GM12801 (cell line): ENCODE measurements at regions not wholly inside any gene's neighbourhood (a gene's known extent, or its start where the extent isn't known, plus 50 kb on each side); places are given as distances from the start of the nearest gene placed in this dataset.

Source experiments
- TF ChIP-seq, protein P1 (sequence below): IDR thresholded peaks from one replicate; pipeline ENCODE4 v1.5.1; 2011; ENCODE audit warnings: control low read depth; ENCODE audit not compliant: insufficient read length; ENCODE audit errors: extremely low read depth

DNA sequence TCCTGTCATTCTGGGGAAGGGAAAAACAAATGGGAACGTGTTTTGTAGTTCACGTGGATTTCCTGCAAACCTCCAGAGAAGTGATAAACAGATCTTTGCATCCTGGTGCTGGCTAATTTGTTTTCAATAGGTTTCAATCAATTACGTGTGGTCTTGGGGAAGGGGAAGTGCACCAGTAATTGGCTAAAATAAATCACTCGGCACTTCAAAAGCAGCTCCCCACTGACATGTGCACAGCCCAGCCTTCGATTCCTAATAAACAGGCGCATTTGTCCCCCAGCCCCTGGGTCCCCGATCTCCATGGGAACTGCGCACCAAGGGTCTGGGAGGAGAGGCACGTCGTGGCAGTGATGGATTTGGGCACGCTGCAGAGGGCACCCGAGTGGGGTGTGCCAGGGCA is 112.9 kb upstream of the GSE1 start:
- TF ChIP-seq, protein P1, sequence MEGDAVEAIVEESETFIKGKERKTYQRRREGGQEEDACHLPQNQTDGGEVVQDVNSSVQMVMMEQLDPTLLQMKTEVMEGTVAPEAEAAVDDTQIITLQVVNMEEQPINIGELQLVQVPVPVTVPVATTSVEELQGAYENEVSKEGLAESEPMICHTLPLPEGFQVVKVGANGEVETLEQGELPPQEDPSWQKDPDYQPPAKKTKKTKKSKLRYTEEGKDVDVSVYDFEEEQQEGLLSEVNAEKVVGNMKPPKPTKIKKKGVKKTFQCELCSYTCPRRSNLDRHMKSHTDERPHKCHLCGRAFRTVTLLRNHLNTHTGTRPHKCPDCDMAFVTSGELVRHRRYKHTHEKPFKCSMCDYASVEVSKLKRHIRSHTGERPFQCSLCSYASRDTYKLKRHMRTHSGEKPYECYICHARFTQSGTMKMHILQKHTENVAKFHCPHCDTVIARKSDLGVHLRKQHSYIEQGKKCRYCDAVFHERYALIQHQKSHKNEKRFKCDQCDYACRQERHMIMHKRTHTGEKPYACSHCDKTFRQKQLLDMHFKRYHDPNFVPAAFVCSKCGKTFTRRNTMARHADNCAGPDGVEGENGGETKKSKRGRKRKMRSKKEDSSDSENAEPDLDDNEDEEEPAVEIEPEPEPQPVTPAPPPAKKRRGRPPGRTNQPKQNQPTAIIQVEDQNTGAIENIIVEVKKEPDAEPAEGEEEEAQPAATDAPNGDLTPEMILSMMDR, result no peak

DNA sequence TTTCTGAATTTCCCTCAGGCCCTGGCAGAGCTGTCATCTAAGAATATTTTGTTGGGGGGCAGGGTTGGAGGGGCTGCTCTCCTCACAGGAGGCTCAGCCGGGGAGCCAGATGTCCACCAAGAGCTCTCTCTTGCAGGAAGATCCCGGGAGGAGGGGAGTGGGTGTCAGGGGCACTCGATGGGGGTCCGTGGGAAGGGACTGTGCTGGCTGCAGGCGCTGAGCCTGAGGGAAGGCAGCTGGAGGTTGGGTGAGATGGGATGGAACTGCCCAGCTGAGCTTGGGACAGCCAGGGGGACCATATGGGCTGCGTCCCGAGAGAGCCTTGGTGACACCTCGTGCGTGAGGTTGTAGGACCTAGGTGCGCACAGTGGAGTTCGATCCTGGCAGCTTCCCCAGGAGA is 111.2 kb upstream of the GSE1 start:
- TF ChIP-seq, protein P1, result no peak

DNA sequence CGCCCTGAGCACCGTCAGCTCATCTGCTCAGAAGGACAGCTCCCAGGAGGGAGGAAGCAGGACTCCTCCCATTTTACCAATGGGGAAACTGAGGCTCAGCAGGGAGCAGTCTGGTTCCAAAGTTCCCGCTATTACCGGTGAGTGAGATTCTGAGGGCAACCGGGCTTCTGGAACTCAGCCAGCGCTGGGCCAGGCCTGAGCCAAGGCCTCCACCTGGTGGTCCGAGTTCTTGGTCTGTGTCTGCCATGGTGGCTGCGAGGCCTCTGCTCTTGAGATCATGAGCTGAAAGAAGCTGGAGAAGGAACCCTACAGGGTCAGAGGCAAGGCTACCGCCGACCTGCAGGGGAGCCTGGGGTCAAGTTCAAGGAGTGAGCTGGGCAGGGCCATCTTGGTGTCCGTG is 110.8 kb upstream of the GSE1 start:
- TF ChIP-seq, protein P1, result no peak

DNA sequence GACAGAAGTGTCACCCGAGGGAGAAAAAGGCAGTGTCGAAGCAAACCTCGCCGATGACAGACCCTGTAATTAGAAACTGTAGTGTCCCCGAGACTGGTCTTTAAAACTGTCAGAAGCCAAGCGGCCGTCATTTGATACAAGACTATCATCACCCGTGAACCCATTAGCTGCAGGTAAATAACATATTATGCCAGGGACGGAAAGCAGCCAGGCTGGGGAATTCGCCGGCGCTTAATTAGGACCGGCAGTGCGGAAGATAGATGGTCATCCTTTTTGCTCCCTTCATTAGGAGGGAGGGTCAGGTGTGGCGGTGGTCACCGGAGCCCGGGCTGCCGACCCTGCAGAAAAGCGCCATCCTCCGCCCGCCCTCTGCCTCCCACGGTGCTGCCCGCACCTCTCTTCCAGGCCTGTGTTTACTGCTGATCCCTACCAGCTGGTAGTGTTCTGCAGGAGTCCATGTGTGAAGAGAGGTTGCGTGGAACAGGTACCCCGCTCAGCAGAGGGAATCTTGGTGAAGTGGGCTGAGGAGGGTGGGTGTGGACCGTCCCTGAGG is 109.4 kb upstream of the GSE1 start:
- TF ChIP-seq, protein P1, result no peak

DNA sequence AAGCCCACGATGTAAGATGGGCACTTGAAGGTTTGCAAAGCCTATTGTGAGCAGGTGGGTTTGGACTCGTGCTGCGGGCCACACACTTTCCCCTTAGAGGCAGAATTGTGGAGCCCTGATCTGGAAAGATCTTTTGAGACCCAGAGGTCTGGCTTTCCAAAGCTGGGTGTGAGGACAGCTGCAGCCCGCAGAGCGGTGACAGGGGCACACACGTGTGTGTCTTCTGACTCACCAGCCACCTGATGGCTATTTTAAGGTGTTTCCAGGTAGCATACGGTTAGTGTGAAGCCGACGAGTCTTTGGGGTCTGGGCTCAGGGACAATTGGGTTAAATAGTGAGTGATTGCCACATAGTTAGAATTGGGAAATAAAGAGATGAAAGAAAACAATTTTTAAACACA is 108.9 kb upstream of the GSE1 start:
- TF ChIP-seq, protein P1, result no peak

DNA sequence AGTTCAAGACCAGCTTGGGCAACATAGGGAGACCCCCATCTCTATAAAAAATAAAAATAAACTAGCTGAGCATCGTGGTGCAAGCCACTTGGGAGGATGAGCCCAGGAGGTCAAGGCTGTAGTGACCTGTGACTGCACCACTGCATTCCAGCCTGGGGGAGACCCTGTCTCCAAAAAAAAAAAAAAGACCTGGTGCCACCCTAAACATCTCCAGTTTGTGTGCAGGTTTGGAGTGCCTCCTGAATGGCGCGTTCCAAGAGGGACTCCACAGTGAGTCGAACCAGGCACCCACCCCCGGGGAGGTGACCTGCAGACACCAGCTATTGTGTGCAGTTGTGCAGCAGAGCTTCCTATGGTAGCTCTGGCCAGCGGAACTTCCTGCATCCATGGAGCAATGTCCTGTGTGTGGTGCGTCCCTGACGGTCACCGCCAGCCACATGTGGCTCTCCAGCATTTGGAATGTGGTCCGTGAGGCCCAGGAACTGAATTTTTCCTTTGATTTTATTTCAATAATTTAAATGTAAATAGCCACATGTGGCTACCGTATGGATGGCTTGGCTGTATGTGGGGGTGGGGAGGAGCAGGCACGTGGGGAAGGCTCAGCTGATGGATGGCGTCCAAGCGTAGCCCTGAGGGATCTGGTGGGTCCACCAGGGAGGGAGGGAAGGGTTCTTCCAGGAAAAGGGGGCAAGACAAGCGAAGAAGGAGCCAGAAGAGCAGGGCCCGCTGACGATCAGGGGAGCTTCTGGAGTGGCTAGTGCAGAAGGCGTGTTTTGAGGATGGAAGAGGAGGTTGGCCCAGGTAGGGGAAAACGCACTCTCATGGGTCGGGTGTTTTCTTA is 107.1 kb upstream of the GSE1 start:
- TF ChIP-seq, protein P1, result no peak

DNA sequence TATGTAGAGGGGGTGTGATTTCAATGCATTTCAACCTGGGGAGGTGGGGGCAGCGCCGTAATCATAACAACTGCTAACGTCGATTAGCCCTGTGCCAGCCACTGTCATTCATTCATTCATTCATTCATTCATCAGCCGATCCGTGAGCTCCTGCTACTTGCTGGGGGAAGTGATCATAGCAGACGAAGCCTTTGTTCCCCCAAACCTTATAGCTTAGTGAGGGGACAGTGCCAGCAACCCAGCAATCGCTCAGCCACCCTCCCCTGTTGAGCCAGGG is 106.5 kb upstream of the GSE1 start:
- TF ChIP-seq, protein P1, result no peak
